K562 (cell line): ENCODE measurements at regions not wholly inside any gene's neighbourhood (a gene's known extent, or its start where the extent isn't known, plus 50 kb on each side); places are given as distances from the start of the nearest gene placed in this dataset.
"Not testable (repeated sequence)": the region's sequence is repeated elsewhere in the genome, so short reads cannot be mapped to it uniquely, and the experiment has no call there.

ENCODE experiments used
- ATAC-seq: fragments of 200-7000 bp; cut with Tn5 transposase; 3 replicates; pipeline ENCODE4 v1.9.1; 2020; ENCODE audit warnings: moderate library complexity
- BruUV-seq: library from RNA; stranded (reverse); fragments of 400-500 nt; replicated peaks from 2 replicates; lab custom pipeline; 2021; lab: Mats Ljungman, UMichigan
- CTCF ChIA-PET: fragments of 300-600 bp; formaldehyde crosslinking; extraction: SDS; loops from one replicate; lab custom pipeline; 2021; ENCODE audit warnings: low intra/inter-chr PET ratio; lab: Yijun Ruan, JAX
- POLR2A ChIA-PET: fragments of 300-600, 350-650 bp; sonication (Branson Sonifier 250); formaldehyde crosslinking; extraction: SDS; loops from one replicate; lab custom pipeline; 2021; ENCODE audit warnings: antibody characterized with exemption, inconsistent platforms; lab: Yijun Ruan, JAX
- DNase-seq, 4 experiments: peaks; one replicate each; pipeline versions ENCODE4 v3.0.0 to v3.0.0-alpha.2; 2011 to 2018; ENCODE audit warnings: low spot score in 3 of 4, mixed read lengths in 3 of 4; ENCODE audit errors: extremely low read depth in 1 of 4
- FAIRE-seq: peaks from 2 replicates; lab custom pipeline; 2011; peaks lifted over from hg19 to GRCh38; lab: Jason Lieb, UNC
- H2AFZ ChIP-seq: 2 replicates; pipeline ENCODE4 v1.6.0; 2011; ENCODE audit warnings: low read depth, low read length, control low read depth, inconsistent platforms
- H3K27ac ChIP-seq: fragments of 200-600 bp; 3 replicates; pipeline ENCODE4 v1.8.0; 2011; ENCODE audit warnings: low read depth, mild to moderate bottlenecking, control low read depth, inconsistent platforms, low read length, moderate library complexity, mixed read lengths; ENCODE audit errors: extremely low read depth
- H3K27me3 ChIP-seq, 2 experiments: fragments of 300-600 bp in 1 of 2; 2 replicates in 1 of 2; 3 replicates in 1 of 2; pipeline versions ENCODE4 v1.6.0 to v1.8.0; 2011; ENCODE audit warnings: inconsistent platforms in 2 of 2, low read length in 2 of 2, mild to moderate bottlenecking in 1 of 2, mixed read lengths in 1 of 2, moderate library complexity in 1 of 2; ENCODE audit not compliant: control insufficient read depth in 2 of 2, insufficient read depth in 2 of 2
- H3K36me3 ChIP-seq: fragments of 300-600 bp; 3 replicates; pipeline ENCODE4 v1.8.0; 2011; ENCODE audit warnings: mild to moderate bottlenecking, low read length, inconsistent platforms; ENCODE audit not compliant: control insufficient read depth, insufficient read depth
- H3K4me1 ChIP-seq, 2 experiments: fragments of 200-600 bp in 1 of 2; replicated peaks in 1 of 2; 2 replicates in 1 of 2; 3 replicates in 1 of 2; pipeline versions ENCODE4 v1.5.1 to v1.8.0; 2011; ENCODE audit warnings: inconsistent platforms in 2 of 2, low read length in 2 of 2, mild to moderate bottlenecking in 1 of 2, mixed read lengths in 1 of 2, moderate library complexity in 1 of 2; ENCODE audit not compliant: control insufficient read depth in 2 of 2, insufficient read depth in 2 of 2
- H3K4me2 ChIP-seq: 2 replicates; pipeline ENCODE4 v1.6.1; 2011; ENCODE audit warnings: low read length, control low read depth, inconsistent platforms, mixed read lengths; ENCODE audit not compliant: insufficient read depth
- H3K4me3 ChIP-seq: fragments of 200-600 bp; sonication (generic), shearing (Covaris generic); 2 replicates; pipeline ENCODE4 v1.5.1; 2016; ENCODE audit warnings: control low read depth, inconsistent platforms
- H3K79me2 ChIP-seq: fragments of 200-600 bp; 3 replicates; pipeline ENCODE4 v1.8.0; 2011; ENCODE audit warnings: low read length, inconsistent platforms; ENCODE audit not compliant: control insufficient read depth, insufficient read depth
- H3K9ac ChIP-seq, 2 experiments: 2 replicates each; pipeline versions ENCODE4 v1.6.0 to v1.6.1; 2011; ENCODE audit warnings: low read depth in 2 of 2, low read length in 2 of 2, control low read depth in 1 of 2, inconsistent platforms in 1 of 2, mild to moderate bottlenecking in 1 of 2, mixed read lengths in 1 of 2; ENCODE audit not compliant: insufficient read depth in 1 of 2
- H3K9me1 ChIP-seq: one replicate; pipeline ENCODE4 v1.6.0; 2011; ENCODE audit warnings: inconsistent platforms, mild to moderate bottlenecking, low read length, moderate library complexity; ENCODE audit not compliant: control insufficient read depth, insufficient read depth
- H3K9me3 ChIP-seq: replicated peaks from 2 replicates; pipeline ENCODE4 v1.5.1; 2011; ENCODE audit warnings: low read depth, low read length, inconsistent platforms; ENCODE audit not compliant: control insufficient read depth, insufficient read depth
- H4K20me1 ChIP-seq: replicated peaks from 2 replicates; pipeline ENCODE4 v1.6.1; 2011; ENCODE audit warnings: low read length, inconsistent platforms, mixed read lengths; ENCODE audit not compliant: control insufficient read depth, insufficient read depth
- ATF2 ChIP-seq: sonication (generic); formaldehyde crosslinking; IDR thresholded peaks from 2 replicates; pipeline ENCODE4 v1.8.1; 2022; ENCODE audit warnings: missing genetic modification reagents
- CTCFL ChIP-seq: IDR thresholded peaks from 2 replicates; pipeline ENCODE4 v1.6.1; 2011; ENCODE audit warnings: borderline replicate concordance, low read depth, mild to moderate bottlenecking, moderate library complexity, low read length; ENCODE audit not compliant: insufficient read depth, poor library complexity, severe bottlenecking
- POU5F1 ChIP-seq: fragments of 150-350 bp; IDR thresholded peaks from 2 replicates; pipeline ENCODE4 v1.6.1; 2014; ENCODE audit warnings: borderline replicate concordance, low read length, low read depth, mild to moderate bottlenecking; ENCODE audit not compliant: partially characterized antibody
- U2AF1 ChIP-seq: fragments of 200-400 bp; formaldehyde crosslinking; optimal IDR thresholded peaks from 2 replicates; pipeline ENCODE3; 2017; ENCODE audit warnings: mild to moderate bottlenecking, low read depth, low read length, moderate library complexity
- ZNF175 ChIP-seq: fragments of 200-800 bp; sonication (Bioruptor generic); IDR thresholded peaks from 2 replicates; pipeline ENCODE4 v1.6.1; 2016; ENCODE audit warnings: low read depth, mild to moderate bottlenecking, missing genetic modification characterization, missing compliant biosample characterization
- WGBS: fragments of 100-300 bp; shearing (Covaris generic); methylation state at CpG from one replicate; pipeline ENCODE4 v1.1.6; 2016; ENCODE audit warnings: low coverage, mixed read lengths; ENCODE audit not compliant: insufficient coverage; ENCODE audit errors: missing lambda C conversion rate; 5-methylcytosine and 5-hydroxymethylcytosine counted together
- in situ Hi-C: fragments of 300-500 bp; cut with MboI; formaldehyde crosslinking; loops from 4 replicates; pipeline ENCODE4 v1.15.0; 2018; ENCODE audit warnings: inconsistent platforms, mixed read lengths
- intact Hi-C: fragments of 100-400 bp; cut with micrococcal nuclease; formaldehyde crosslinking; loops from 2 replicates; pipeline ENCODE4 v1.14.2; 2022

- H2AFZ ChIP-seq, result no peak overlapping the region
- no peaks in the 10 kb centered on the region for H3K9me3 ChIP-seq
- no peaks in the 10 kb centered on the region for H3K27me3 ChIP-seq
- no TSS peak for BruUV-seq
- no peak overlapping the region for H3K9ac ChIP-seq
- H3K4me2 ChIP-seq, result no peak overlapping the region
- no peaks in the 10 kb centered on the region for H3K4me1 ChIP-seq
- H3K4me3 ChIP-seq, result no peak overlapping the region
- ChIA-PET CTCF (no interaction called here), POLR2A (no interaction called here)
- TF ChIP-seq ATF2 (CRISPR knock-in tag), result no peak
- TF ChIP-seq CTCFL, result no peak
- no peak for TF ChIP-seq ZNF175
- TF ChIP-seq POU5F1, result no peak
- TF ChIP-seq U2AF1, result no peak
- H3K36me3 ChIP-seq, result no peaks in the 10 kb centered on the region
- in situ Hi-C loops (no loop called here), intact Hi-C loops (no loop called here)
- WGBS, result 0% methylated on average over 2 of the region's 6 CpGs
- no peaks in the 10 kb centered on the region for H3K79me2 ChIP-seq
- no peak overlapping the region for H3K27ac ChIP-seq
- no peaks in the 10 kb centered on the region for H3K9me1 ChIP-seq
- ATAC-seq (no peak), FAIRE-seq (no peak), DNase-seq (no peak)
- H4K20me1 ChIP-seq, result no peaks in the 10 kb centered on the region
Measured at GRCh38 chr10:109308971-109309370, 614.3 kb downstream of the XPNPEP1 start.

GRCh38 chr10:109307102-109307501 is 616.2 kb downstream of the XPNPEP1 start:
- H3K27ac ChIP-seq, in situ Hi-C loops, H3K79me2 ChIP-seq, BruUV-seq, H3K36me3 ChIP-seq, DNase-seq, H3K9me3 ChIP-seq, H3K9me1 ChIP-seq, FAIRE-seq, H2AFZ ChIP-seq, intact Hi-C loops, CTCF ChIA-PET, H3K9ac ChIP-seq, ATAC-seq, H3K4me3 ChIP-seq, H3K4me2 ChIP-seq, H4K20me1 ChIP-seq, H3K4me1 ChIP-seq, H3K27me3 ChIP-seq, POLR2A ChIA-PET: not testable (repeated sequence)
- 5% methylated on average over 3 of the region's 5 CpGs for WGBS
